AG20443 (cell line): ENCODE measurements at regions not wholly inside any gene's neighbourhood (a gene's known extent, or its start where the extent isn't known, plus 50 kb on each side); places are given as distances from the start of the nearest gene placed in this dataset.

Experiments
- DNase-seq: peaks from one replicate; pipeline ENCODE4 v3.0.0; 2012; ENCODE audit warnings: low spot score, mixed read lengths

GRCh38 chr16:5364186-5364585 lies 266.6 kb upstream of the EEF2KMT start:
- DNase-seq = no peak

GRCh38 chr16:5361322-5361721 lies 263.7 kb upstream of the EEF2KMT start:
- DNase-seq = no peak

- DNase-seq = no peak
These were observed 257.1 kb upstream of the EEF2KMT start for GRCh38 chr16:5354645-5355044.

- no peak for DNase-seq
These were observed 252.3 kb upstream of the EEF2KMT start for GRCh38 chr16:5349670-5350517.

- DNase-seq = no peak
These were observed 251.5 kb upstream of the EEF2KMT start for GRCh38 chr16:5349101-5349500.

GRCh38 chr16:5347561-5347960 lies 250.0 kb upstream of the EEF2KMT start:
- no peak for DNase-seq

- DNase-seq = no peak
These were observed 239.3 kb upstream of the EEF2KMT start for GRCh38 chr16:5336941-5337340.

- no peak for DNase-seq
These were observed 236.4 kb upstream of the EEF2KMT start for GRCh38 chr16:5333991-5334390.

- no peak for DNase-seq
These were observed 235.5 kb upstream of the EEF2KMT start for GRCh38 chr16:5333126-5333525.

- no peak for DNase-seq
These were observed 232.5 kb upstream of the EEF2KMT start for GRCh38 chr16:5330058-5330457.

GRCh38 chr16:5328546-5328945 lies 231.0 kb upstream of the EEF2KMT start:
- no peak for DNase-seq

GRCh38 chr16:5326395-5326794 lies 228.8 kb upstream of the EEF2KMT start:
- DNase-seq = no peak

- DNase-seq = no peak
These were observed 228.3 kb upstream of the EEF2KMT start for GRCh38 chr16:5325932-5326331.

GRCh38 chr16:5323284-5324141 lies 225.9 kb upstream of the EEF2KMT start:
- DNase-seq = no peak

GRCh38 chr16:5321930-5322329 lies 224.3 kb upstream of the EEF2KMT start:
- DNase-seq = no peak

- DNase-seq = no peak
These were observed 222.2 kb upstream of the EEF2KMT start for GRCh38 chr16:5319799-5320198.

- no peak for DNase-seq
These were observed 218.3 kb upstream of the EEF2KMT start for GRCh38 chr16:5315914-5316313.

GRCh38 chr16:5314377-5314776 lies 216.8 kb upstream of the EEF2KMT start:
- DNase-seq = no peak

GRCh38 chr16:5309946-5310611 lies 212.5 kb upstream of the EEF2KMT start:
- DNase-seq = no peak

- no peak for DNase-seq
These were observed 207.4 kb upstream of the EEF2KMT start for GRCh38 chr16:5305023-5305422.

GRCh38 chr16:5302372-5303114 lies 204.9 kb upstream of the EEF2KMT start:
- no peak for DNase-seq

GRCh38 chr16:5298202-5298601 lies 200.6 kb upstream of the EEF2KMT start:
- DNase-seq = no peak
